Spleen (tissue), 11 donors: ENCODE measurements at regions not wholly inside any gene's neighbourhood (a gene's known extent, or its start where the extent isn't known, plus 50 kb on each side); places are given as distances from the start of the nearest gene placed in this dataset.

ENCODE experiments used
- DNase-seq: peaks from one replicate; pipeline ENCODE4 v3.0.0-alpha.2; 2020
- H3K27ac ChIP-seq, 8 donors: fragments of 200-600 bp; sonication (generic) in 7 of 8; 1 replicate in 4 of 8; 2 replicates in 4 of 8; pipeline versions ENCODE4 v1.5.0 to v1.8.0; 2016 to 2021; ENCODE audit warnings: inconsistent platforms in 4 of 8, mild to moderate bottlenecking in 4 of 8, moderate library complexity in 1 of 8
- H3K27me3 ChIP-seq, 7 donors: fragments of 200-600 bp; sonication (generic) in 6 of 7; replicated peaks in 1 of 7; 1 replicate in 4 of 7; 2 replicates in 3 of 7; pipeline versions ENCODE4 v1.5.0 to v1.8.0; 2016 to 2021; ENCODE audit warnings: inconsistent platforms in 3 of 7, mild to moderate bottlenecking in 1 of 7
- H3K36me3 ChIP-seq, 6 donors: fragments of 200-600 bp; sonication (generic) in 5 of 6; 1 replicate in 4 of 6; 2 replicates in 2 of 6; pipeline versions ENCODE4 v1.5.0 to v1.8.0; 2016 to 2021; ENCODE audit warnings: inconsistent platforms in 2 of 6
- H3K4me1 ChIP-seq, 6 donors: fragments of 200-600 bp; sonication (generic) in 5 of 6; 1 replicate in 3 of 6; 2 replicates in 3 of 6; pipeline versions ENCODE4 v1.5.0 to v1.8.0; 2016 to 2021; ENCODE audit warnings: inconsistent platforms in 3 of 6
- H3K4me3 ChIP-seq, 8 donors: fragments of 200-600 bp; sonication (generic) in 7 of 8; 1 replicate in 4 of 8; 2 replicates in 4 of 8; pipeline versions ENCODE4 v1.5.0 to v1.8.0; 2016 to 2021; ENCODE audit warnings: inconsistent platforms in 4 of 8, mild to moderate bottlenecking in 4 of 8, moderate library complexity in 2 of 8
- H3K9me3 ChIP-seq, 8 donors: fragments of 200-600 bp; sonication (generic) in 7 of 8; 1 replicate in 4 of 8; 2 replicates in 4 of 8; pipeline versions ENCODE4 v1.5.0 to v1.8.0; 2016 to 2021; ENCODE audit warnings: inconsistent platforms in 4 of 8
- CTCF ChIP-seq, 11 experiments: fragments of 200-600 bp in 7 of 11; fragments of 450-650 bp in 4 of 11; sonication (generic) in 4 of 11; IDR thresholded peaks in 8 of 11; conservative IDR thresholded peaks in 3 of 11; 1 replicate in 7 of 11; 2 replicates in 4 of 11; pipeline versions ENCODE4 v1.4.0 to v1.8.0; 2016 to 2021; ENCODE audit warnings: antibody characterized with exemption in 11 of 11, inconsistent platforms in 4 of 11, mild to moderate bottlenecking in 1 of 11
- POLR2A ChIP-seq, 3 donors: fragments of 450-650 bp; IDR thresholded peaks; one replicate each; pipeline ENCODE4 v1.5.1; 2017; ENCODE audit warnings: antibody characterized with exemption in 3 of 3, mild to moderate bottlenecking in 1 of 3
- POLR2AphosphoS5 ChIP-seq, 3 donors: sonication (generic); formaldehyde crosslinking; IDR thresholded peaks; one replicate each; pipeline ENCODE4 v1.5.1; 2017; ENCODE audit warnings: antibody characterized with exemption in 3 of 3
- WGBS, 5 donors: extraction: QIAGEN DNeasy Blood & Tissue Kit in 3 of 5; methylation state at CpG; one replicate each; pipeline versions ENCODE4 v1.1.5 to v1.1.7; 2013 to 2018; 5-methylcytosine and 5-hydroxymethylcytosine counted together
- intact Hi-C: fragments of 100-400 bp; cut with DNase I; formaldehyde crosslinking; loops from one replicate; pipeline ENCODE4 v1.15.0; 2023; ENCODE audit warnings: low total_unique reads
- donor health status: healthy with polysubstance abuse.
- donor health status: DM: no; HTN: no; CAD: no; lungs with moderate emphysema.
- donor health status: DM: no; HTN: no; CAD: no.
- donor health status: Bipolar disorder and iron deficiency.
- donor health status: healthy.
- donor health status: DM: no; HTN: no; CAD: no.
- donor health status: DM: yes; HTN: yes; CAD: no.

GRCh38 chr1:234956821-234957329 lies 171.8 kb downstream of the TOMM20 start:
- intact Hi-C loops, result no loop called here
- TF ChIP-seq POLR2AphosphoS5 (IDR thresholded peaks at IDR 0.05) (no peak), CTCF (IDR thresholded peaks at IDR 0.05 in 8 of 11, conservative IDR thresholded peaks at IDR 0.05 in 3 of 11) (no peak), POLR2A (IDR thresholded peaks at IDR 0.05) (no peak)
- no peaks in the 10 kb centered on the region for H3K36me3 ChIP-seq
- H3K27ac ChIP-seq, result peak overlapping the region in 3 of 8 donors; percentile 24 to 94 (median 85)
- H3K27me3 ChIP-seq, result no peaks in the 10 kb centered on the region
- H3K4me1 ChIP-seq, result peaks cover 33 to 84% (median 65%) of the 10 kb centered on the region in 6 donors
- no peaks in the 10 kb centered on the region for H3K9me3 ChIP-seq
- no peak overlapping the region for H3K4me3 ChIP-seq
- DNase-seq, result no peak
- 64 to 76% (median 70%) methylated on average over 11 of the region's 11 CpGs for WGBS, 5 donors

DNA sequence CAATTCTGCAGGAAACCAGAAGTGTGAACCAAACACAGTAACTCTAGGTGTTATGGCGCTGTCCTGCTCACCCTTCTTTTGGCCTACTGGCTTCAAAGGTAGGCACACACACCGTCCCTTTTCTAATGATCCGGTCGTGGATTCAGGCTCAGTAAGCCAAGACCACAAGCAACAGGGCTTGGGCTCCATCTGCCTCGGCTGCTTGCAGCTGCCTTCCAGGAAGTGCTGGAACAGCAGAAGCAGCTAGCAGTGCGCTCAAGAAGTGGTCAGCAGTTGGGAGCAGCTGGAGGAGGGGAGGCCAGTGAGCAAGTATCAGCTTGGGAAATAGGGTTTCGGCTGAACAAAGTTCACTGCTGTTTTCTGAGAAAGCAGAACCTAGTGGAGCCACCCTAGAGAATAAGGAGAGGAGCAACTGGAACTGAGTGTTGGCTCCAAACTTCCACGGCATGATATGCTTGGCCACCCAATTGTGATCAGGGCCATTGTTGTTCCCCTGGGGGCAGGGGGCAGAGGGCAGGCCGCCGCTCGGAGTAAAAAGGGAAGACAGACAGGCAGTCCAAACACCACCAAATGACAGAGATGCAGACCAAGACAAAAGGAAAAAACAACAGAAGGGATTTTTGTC lies 173.4 kb downstream of the TOMM20 start:
- TF ChIP-seq POLR2A (IDR thresholded peaks at IDR 0.05) (no peak), CTCF (IDR thresholded peaks at IDR 0.05 in 8 of 11, conservative IDR thresholded peaks at IDR 0.05 in 3 of 11) (peak in 1 of 11 experiments; percentile 3), POLR2AphosphoS5 (IDR thresholded peaks at IDR 0.05) (peak; percentile 32 to 75 (median 64))
- Histone ChIP-seq H3K36me3 (no peaks in the 10 kb centered on the region), H3K4me3 (peak overlapping the region in 1 of 8 donors; percentile 21), H3K9me3 (no peaks in the 10 kb centered on the region), H3K27ac (peak overlapping the region; percentile 53 to 94 (median 84)), H3K27me3 (no peaks in the 10 kb centered on the region), H3K4me1 (peaks cover 18 to 68% (median 49%) of the 10 kb centered on the region in 6 donors)
- intact Hi-C loops, result no loop called here
- peak; percentile 87 for DNase-seq
- WGBS, 5 donors, result 18 to 34% (median 23%) methylated on average over 11 of the region's 11 CpGs

- intact Hi-C loops, result no loop called here
- peak overlapping the region; percentile 53 to 94 (median 84) for H3K27ac ChIP-seq
- TF ChIP-seq POLR2AphosphoS5 (IDR thresholded peaks at IDR 0.05), result no peak
- H3K4me3 ChIP-seq, result peak overlapping the region in 1 of 8 donors; percentile 21
- DNase-seq, result no peak
- peaks cover 18 to 62% (median 43%) of the 10 kb centered on the region in 6 donors for H3K4me1 ChIP-seq
- H3K9me3 ChIP-seq, result peaks cover 0 to 3% (median 0%) of the 10 kb centered on the region in 8 donors
- WGBS, 5 donors, result 92 to 98% (median 96%) methylated on average over 6 of the region's 6 CpGs
- no peaks in the 10 kb centered on the region for H3K36me3 ChIP-seq
- no peaks in the 10 kb centered on the region for H3K27me3 ChIP-seq
Observed at GRCh38 chr1:234954613-234955012, 174.0 kb downstream of the TOMM20 start.

DNA sequence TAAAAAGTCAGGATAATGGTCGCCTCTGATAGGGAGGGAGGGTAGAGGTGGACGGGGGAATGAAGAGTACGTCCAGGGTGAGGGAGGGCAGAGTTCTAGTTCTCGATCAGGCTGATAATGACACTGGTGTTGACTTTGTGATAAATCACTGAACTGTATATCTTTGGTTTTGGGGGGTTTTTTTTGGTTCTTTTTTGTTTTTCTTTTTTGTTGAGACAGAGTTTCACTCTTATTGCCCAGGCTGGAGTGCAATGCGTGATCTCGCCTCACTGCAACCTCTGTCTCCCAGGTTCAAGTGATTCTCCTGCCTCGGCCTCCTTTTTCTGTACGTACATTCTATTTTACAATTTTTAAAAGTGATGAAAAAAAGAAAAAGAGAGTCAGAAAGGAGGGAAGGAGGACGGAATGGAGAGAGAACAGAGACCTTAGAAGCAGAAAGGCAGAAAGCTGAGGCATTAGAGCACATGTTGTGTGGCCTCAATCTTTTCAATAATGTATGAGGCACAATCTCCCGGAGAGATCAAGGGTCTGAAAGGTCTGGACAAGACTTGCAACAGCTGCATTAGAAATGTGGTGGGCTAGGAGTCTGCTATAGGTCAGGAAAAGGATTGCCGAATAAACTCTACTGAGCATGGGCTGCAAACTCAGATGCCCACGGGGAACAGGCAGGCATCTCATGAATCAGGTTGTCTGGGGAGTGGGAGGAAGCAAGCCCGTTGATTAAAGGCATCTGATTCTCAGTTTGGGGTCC lies 174.8 kb downstream of the TOMM20 start:
- Histone ChIP-seq H3K4me3 (no peak overlapping the region), H3K27me3 (no peaks in the 10 kb centered on the region), H3K4me1 (peaks cover 18 to 54% (median 35%) of the 10 kb centered on the region in 6 donors), H3K9me3 (peaks cover 0 to 7% (median 2%) of the 10 kb centered on the region in 8 donors), H3K27ac (peak overlapping the region in 4 of 8 donors; percentile 84 to 94 (median 86)), H3K36me3 (no peaks in the 10 kb centered on the region)
- DNase-seq, result no peak
- TF ChIP-seq CTCF (IDR thresholded peaks at IDR 0.05 in 8 of 11, conservative IDR thresholded peaks at IDR 0.05 in 3 of 11), result no peak
- no peak for TF ChIP-seq POLR2A (IDR thresholded peaks at IDR 0.05)
- no peak for TF ChIP-seq POLR2AphosphoS5 (IDR thresholded peaks at IDR 0.05)
- 70 to 84% (median 81%) methylated on average over 13 of the region's 13 CpGs for WGBS, 5 donors
- intact Hi-C loops, result no loop called here
